Karpas-422 (cell line): ENCODE measurements at regions not wholly inside any gene's neighbourhood (a gene's known extent, or its start where the extent isn't known, plus 50 kb on each side); places are given as distances from the start of the nearest gene placed in this dataset.
"Not testable (repeated sequence)": the region's sequence is repeated elsewhere in the genome, so short reads cannot be mapped to it uniquely, and the experiment has no call there.

Experiments
- DNase-seq: peaks from one replicate; pipeline ENCODE4 v3.0.0-alpha.2; 2015
- H2AFZ ChIP-seq: fragments of 200-600 bp; sonication (generic); 2 replicates; pipeline ENCODE4 v1.6.1; 2014; ENCODE audit warnings: antibody characterized with exemption, low read length, mixed read lengths
- H3K27ac ChIP-seq: fragments of 200-600 bp; sonication (generic); 2 replicates; pipeline ENCODE4 v1.5.1; 2014; ENCODE audit warnings: mild to moderate bottlenecking, low read length, moderate library complexity
- H3K27me3 ChIP-seq: fragments of 200-600 bp; sonication (generic); 2 replicates; pipeline ENCODE4 v1.6.1; 2014; ENCODE audit warnings: low read length, mixed read lengths
- H3K36me3 ChIP-seq: fragments of 200-600 bp; sonication (generic); 2 replicates; pipeline ENCODE4 v1.6.1; 2014; ENCODE audit warnings: low read length, mixed read lengths; ENCODE audit not compliant: insufficient read depth
- H3K4me1 ChIP-seq: fragments of 200-600 bp; sonication (generic); 2 replicates; pipeline ENCODE4 v1.6.1; 2014; ENCODE audit warnings: mild to moderate bottlenecking, low read length, mixed read lengths
- H3K4me2 ChIP-seq: fragments of 200-600 bp; sonication (generic); 2 replicates; pipeline ENCODE4 v1.6.1; 2014; ENCODE audit warnings: low read length, low read depth, mild to moderate bottlenecking; ENCODE audit not compliant: poor library complexity, severe bottlenecking
- H3K4me3 ChIP-seq: fragments of 200-600 bp; sonication (generic); 2 replicates; pipeline ENCODE4 v1.5.1; 2014; ENCODE audit warnings: mild to moderate bottlenecking, antibody characterized with exemption, low read length, mixed read lengths
- H3K79me2 ChIP-seq: fragments of 200-600 bp; sonication (generic); 2 replicates; pipeline ENCODE4 v1.6.1; 2014; ENCODE audit warnings: mild to moderate bottlenecking, low read length, mixed read lengths
- H3K9ac ChIP-seq: fragments of 200-600 bp; sonication (generic); 2 replicates; pipeline ENCODE4 v1.6.0; 2014; ENCODE audit warnings: low read length
- H3K9me2 ChIP-seq: fragments of 200-600 bp; sonication (generic), shearing (Covaris generic); replicated peaks from 2 replicates; pipeline ENCODE4 v1.6.0; 2014; ENCODE audit warnings: mild to moderate bottlenecking, low read length, moderate library complexity; ENCODE audit not compliant: insufficient read depth
- H3K9me3 ChIP-seq: fragments of 300-700, 200-600 bp; sonication (generic); 2 replicates; pipeline ENCODE4 v1.6.1; 2014; ENCODE audit warnings: low read length, mixed read lengths
- H4K20me1 ChIP-seq: fragments of 200-600 bp; sonication (generic); 2 replicates; pipeline ENCODE4 v1.6.1; 2014; ENCODE audit warnings: mild to moderate bottlenecking, antibody characterized with exemption, low read length, low read depth; ENCODE audit not compliant: insufficient read depth

- no peaks in the 10 kb centered on the region for H3K36me3 ChIP-seq
Measured at GRCh38 chr9:75197561-75197960, 109.2 kb downstream of the OSTF1 start.

GRCh38 chr9:75198436-75198835, 110.1 kb downstream of the OSTF1 start:
- H4K20me1 ChIP-seq, result no peaks in the 10 kb centered on the region
- no peaks in the 10 kb centered on the region for H3K36me3 ChIP-seq
- no peak overlapping the region for H3K9ac ChIP-seq
- H2AFZ ChIP-seq, result no peak overlapping the region
- H3K79me2 ChIP-seq, result no peaks in the 10 kb centered on the region
- no peak overlapping the region for H3K4me3 ChIP-seq
- H3K9me3 ChIP-seq, result no peaks in the 10 kb centered on the region
- H3K27me3 ChIP-seq, result no peaks in the 10 kb centered on the region
- no peak for DNase-seq
- H3K4me2 ChIP-seq, result no peak overlapping the region
- H3K9me2 ChIP-seq, result no peaks in the 10 kb centered on the region
- H3K27ac ChIP-seq, result no peak overlapping the region
- peaks cover 3% of the 10 kb centered on the region for H3K4me1 ChIP-seq

More at GRCh38 chr9:75197561-75197960, 109.2 kb downstream of the OSTF1 start:
- H3K27ac ChIP-seq, result no peak overlapping the region
- peaks cover 3% of the 10 kb centered on the region for H3K4me1 ChIP-seq
- no peak for DNase-seq
- no peak overlapping the region for H3K4me2 ChIP-seq
- no peaks in the 10 kb centered on the region for H3K9me2 ChIP-seq
- no peaks in the 10 kb centered on the region for H3K79me2 ChIP-seq
- H3K9me3 ChIP-seq, result no peaks in the 10 kb centered on the region
- H3K9ac ChIP-seq, result no peak overlapping the region
- no peaks in the 10 kb centered on the region for H4K20me1 ChIP-seq
- H2AFZ ChIP-seq, result no peak overlapping the region
- no peaks in the 10 kb centered on the region for H3K27me3 ChIP-seq
- H3K4me3 ChIP-seq, result no peak overlapping the region

- no peak overlapping the region for H3K4me3 ChIP-seq
- no peak overlapping the region for H3K4me2 ChIP-seq
- no peaks in the 10 kb centered on the region for H3K36me3 ChIP-seq
- peak; percentile 83 for DNase-seq
- H3K79me2 ChIP-seq, result no peaks in the 10 kb centered on the region
- no peaks in the 10 kb centered on the region for H3K9me3 ChIP-seq
- no peak overlapping the region for H3K27ac ChIP-seq
- peaks cover 3% of the 10 kb centered on the region for H3K4me1 ChIP-seq
- H4K20me1 ChIP-seq, result no peaks in the 10 kb centered on the region
- H3K27me3 ChIP-seq, result no peaks in the 10 kb centered on the region
- no peaks in the 10 kb centered on the region for H3K9me2 ChIP-seq
- no peak overlapping the region for H3K9ac ChIP-seq
- no peak overlapping the region for H2AFZ ChIP-seq
Measured at GRCh38 chr9:75200892-75201470, 112.7 kb downstream of the OSTF1 start.

DNA sequence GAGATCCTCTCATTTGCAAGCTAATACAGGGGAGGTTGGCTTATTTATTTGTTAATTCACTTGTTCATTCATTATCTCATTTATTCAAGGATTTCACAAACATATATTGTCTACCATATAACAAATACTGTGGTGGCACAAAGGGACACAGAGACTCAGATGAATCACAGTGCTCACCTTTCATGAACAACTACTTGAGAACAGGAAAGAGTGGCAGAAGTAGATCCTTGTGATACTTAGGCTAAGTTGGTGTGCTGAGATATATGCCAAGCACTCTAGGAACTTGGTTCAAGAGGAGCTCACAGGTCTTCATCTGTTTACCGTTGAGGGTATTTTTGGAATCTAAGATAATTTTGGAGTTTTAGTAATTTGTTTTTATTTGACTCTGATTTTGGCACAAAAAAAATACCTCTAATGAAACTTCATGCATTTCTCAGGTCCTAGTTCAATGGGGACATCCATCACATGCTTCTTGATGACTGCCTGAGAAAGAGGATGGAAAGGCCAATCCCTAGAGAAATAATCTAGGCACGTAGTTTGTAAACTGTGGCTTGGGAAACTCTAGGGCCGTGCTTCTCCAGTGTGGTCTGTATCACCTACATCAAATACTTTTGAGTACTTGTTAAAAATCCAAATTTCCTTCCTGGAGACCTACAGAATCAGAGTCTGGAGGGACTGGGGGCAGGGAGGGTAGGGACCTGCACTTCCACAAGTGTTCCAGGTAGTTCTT, 113.3 kb downstream of the OSTF1 start:
- no peaks in the 10 kb centered on the region for H3K79me2 ChIP-seq
- peaks cover 3% of the 10 kb centered on the region for H3K4me1 ChIP-seq
- no peak for DNase-seq
- H3K27ac ChIP-seq, result no peak overlapping the region
- H4K20me1 ChIP-seq, result no peaks in the 10 kb centered on the region
- no peaks in the 10 kb centered on the region for H3K27me3 ChIP-seq
- no peak overlapping the region for H2AFZ ChIP-seq
- H3K9me3 ChIP-seq, result no peaks in the 10 kb centered on the region
- no peak overlapping the region for H3K9ac ChIP-seq
- H3K4me2 ChIP-seq, result no peak overlapping the region
- no peaks in the 10 kb centered on the region for H3K36me3 ChIP-seq
- H3K9me2 ChIP-seq, result no peaks in the 10 kb centered on the region
- no peak overlapping the region for H3K4me3 ChIP-seq

DNA sequence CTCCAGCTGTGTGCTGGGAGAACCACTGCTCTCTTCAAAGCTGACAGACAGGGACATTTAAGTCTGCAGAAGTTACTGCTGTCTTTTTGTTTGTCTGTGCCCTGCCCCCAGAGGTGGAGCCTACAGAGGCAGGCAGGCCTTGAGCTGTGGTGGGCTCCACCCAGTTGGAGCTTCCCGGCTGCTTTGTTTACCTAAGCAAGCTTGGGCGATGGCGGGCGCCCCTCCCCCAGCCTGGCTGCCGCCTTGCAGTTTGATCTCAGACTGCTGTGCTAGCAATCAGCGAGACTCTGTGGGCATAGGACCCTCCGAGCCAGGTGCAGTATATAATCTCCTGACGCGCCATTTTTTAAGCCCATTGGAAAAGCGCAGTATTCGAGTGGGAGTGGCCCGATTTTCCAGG, 119.7 kb downstream of the OSTF1 start:
- H3K27me3 ChIP-seq, result not testable (repeated sequence)

DNA sequence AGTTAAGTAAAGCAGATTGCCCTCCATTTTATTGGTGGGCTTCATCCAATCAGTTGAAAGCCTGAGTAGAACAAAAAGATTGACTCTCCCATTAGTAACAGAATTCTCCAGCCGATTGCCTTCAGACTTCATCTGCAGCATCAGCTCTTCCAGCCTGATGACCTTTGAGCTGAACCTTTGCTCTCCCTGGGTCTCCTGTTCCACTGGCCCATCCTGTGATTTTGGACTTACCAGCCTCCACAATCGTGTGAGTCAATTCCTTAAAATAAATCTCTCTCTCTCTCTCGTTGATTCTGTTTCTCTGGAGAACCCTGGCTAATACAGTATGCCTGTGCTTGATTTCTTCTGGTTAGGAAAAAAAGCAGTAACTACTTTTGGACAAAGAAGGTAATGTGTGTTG, 121.9 kb downstream of the OSTF1 start:
- Histone ChIP-seq H2AFZ (no peak overlapping the region), H3K9me2 (no peaks in the 10 kb centered on the region), H4K20me1 (no peaks in the 10 kb centered on the region), H3K4me3 (no peak overlapping the region), H3K4me2 (no peak overlapping the region), H3K27me3 (no peaks in the 10 kb centered on the region), H3K4me1 (no peaks in the 10 kb centered on the region), H3K79me2 (no peaks in the 10 kb centered on the region), H3K9me3 (no peaks in the 10 kb centered on the region), H3K9ac (no peak overlapping the region), H3K27ac (no peak overlapping the region), H3K36me3 (no peaks in the 10 kb centered on the region)
- DNase-seq, result no peak

More for the DNA sequence above, 119.7 kb downstream of the OSTF1 start:
- H3K9ac ChIP-seq, H3K4me3 ChIP-seq, H3K9me3 ChIP-seq, H2AFZ ChIP-seq, H3K36me3 ChIP-seq, DNase-seq, H3K4me2 ChIP-seq, H3K79me2 ChIP-seq, H3K27ac ChIP-seq, H3K4me1 ChIP-seq, H3K9me2 ChIP-seq, H4K20me1 ChIP-seq: not testable (repeated sequence)

DNA sequence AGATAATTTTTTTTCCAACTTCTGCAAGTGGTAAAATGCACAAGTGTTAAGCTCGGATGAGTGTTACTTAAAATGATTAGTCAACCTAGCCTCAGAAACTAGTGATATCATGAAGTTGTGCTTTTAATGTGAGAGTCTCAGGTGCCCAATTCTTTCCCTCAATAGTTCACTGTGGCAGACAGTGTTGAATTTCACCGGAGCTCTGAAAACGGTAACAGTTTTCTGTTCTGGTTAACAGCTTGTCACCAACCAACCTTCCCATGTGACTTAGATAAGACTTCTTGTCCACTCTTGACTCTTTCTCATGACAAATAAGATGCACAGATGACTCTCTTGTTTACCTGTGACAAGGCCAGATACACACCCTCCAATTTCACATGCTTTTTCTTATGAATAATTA, 125.5 kb downstream of the OSTF1 start:
- H3K9me2 ChIP-seq, result no peaks in the 10 kb centered on the region
- no peak overlapping the region for H3K4me2 ChIP-seq
- H3K27ac ChIP-seq, result no peak overlapping the region
- H3K27me3 ChIP-seq, result no peaks in the 10 kb centered on the region
- no peaks in the 10 kb centered on the region for H4K20me1 ChIP-seq
- no peaks in the 10 kb centered on the region for H3K79me2 ChIP-seq
- no peak overlapping the region for H2AFZ ChIP-seq
- no peak for DNase-seq
- no peak overlapping the region for H3K4me3 ChIP-seq
- H3K36me3 ChIP-seq, result no peaks in the 10 kb centered on the region
- H3K9ac ChIP-seq, result no peak overlapping the region
- H3K9me3 ChIP-seq, result no peaks in the 10 kb centered on the region
- no peaks in the 10 kb centered on the region for H3K4me1 ChIP-seq

GRCh38 chr9:75226403-75227139, 138.3 kb downstream of the OSTF1 start:
- no peaks in the 10 kb centered on the region for H3K36me3 ChIP-seq
- no peak overlapping the region for H3K27ac ChIP-seq
- H3K9ac ChIP-seq, result no peak overlapping the region
- H2AFZ ChIP-seq, result no peak overlapping the region
- H3K9me3 ChIP-seq, result no peaks in the 10 kb centered on the region
- no peaks in the 10 kb centered on the region for H3K79me2 ChIP-seq
- no peaks in the 10 kb centered on the region for H4K20me1 ChIP-seq
- DNase-seq, result no peak
- H3K9me2 ChIP-seq, result no peaks in the 10 kb centered on the region
- no peak overlapping the region for H3K4me2 ChIP-seq
- H3K4me3 ChIP-seq, result no peak overlapping the region
- no peaks in the 10 kb centered on the region for H3K27me3 ChIP-seq
- H3K4me1 ChIP-seq, result no peaks in the 10 kb centered on the region
